ENCODE measurements at regions not wholly inside any gene's neighbourhood (a gene's known extent, or its start where the extent isn't known, plus 50 kb on each side); places are given as distances from the start of the nearest gene placed in this dataset.

- TF ChIP-seq EZH2 (IDR thresholded peaks at IDR 0.05; ENCODE audit: low read length, missing control alignments) (no peak), CTCF (conservative IDR thresholded peaks at IDR 0.05 in 1 of 2, IDR thresholded peaks at IDR 0.05 in 1 of 2; ENCODE audit: low read depth in 1 of 2, low read length in 2 of 2) (no peak)
Observed at GRCh38 chr13:22880741-22881720, 299.7 kb upstream of the SGCG start.
